Liver (tissue), 8 donors: ENCODE measurements at regions not wholly inside any gene's neighbourhood (a gene's known extent, or its start where the extent isn't known, plus 50 kb on each side); places are given as distances from the start of the nearest gene placed in this dataset.

ENCODE experiments used
- DNase-seq: peaks from one replicate; pipeline ENCODE4 v3.0.0-alpha.2; 2017; ENCODE audit warnings: low spot score
- H3K27ac ChIP-seq, 2 donors: one replicate each; pipeline ENCODE4 v1.7.0; 2013; ENCODE audit warnings: inconsistent platforms in 2 of 2, low read length in 2 of 2, control low read depth in 1 of 2, low read depth in 1 of 2, mild to moderate bottlenecking in 1 of 2
- H3K27me3 ChIP-seq, 4 donors: one replicate each; pipeline versions ENCODE4 v1.6.1 to v1.7.0; 2013; ENCODE audit warnings: low read length in 3 of 4, inconsistent platforms in 1 of 4, mild to moderate bottlenecking in 1 of 4, moderate library complexity in 1 of 4; ENCODE audit not compliant: control insufficient read depth in 4 of 4, insufficient read depth in 4 of 4
- H3K36me3 ChIP-seq, 4 donors: one replicate each; pipeline versions ENCODE4 v1.6.1 to v1.7.0; 2013; ENCODE audit warnings: low read length in 3 of 4, mild to moderate bottlenecking in 3 of 4, low read depth in 1 of 4, moderate library complexity in 1 of 4; ENCODE audit not compliant: control insufficient read depth in 4 of 4, insufficient read depth in 3 of 4
- H3K4me1 ChIP-seq, 4 donors: one replicate each; pipeline versions ENCODE4 v1.6.1 to v1.7.0; 2013; ENCODE audit warnings: low read length in 3 of 4, mild to moderate bottlenecking in 3 of 4, moderate library complexity in 1 of 4; ENCODE audit not compliant: control insufficient read depth in 4 of 4, insufficient read depth in 4 of 4
- H3K4me3 ChIP-seq, 3 donors: one replicate each; pipeline versions ENCODE4 v1.6.1 to v1.7.0; 2013; ENCODE audit warnings: low read length in 3 of 3, control low read depth in 1 of 3, low read depth in 1 of 3, mild to moderate bottlenecking in 1 of 3
- H3K9ac ChIP-seq, 2 donors: one replicate each; pipeline ENCODE4 v1.7.0; 2013; ENCODE audit warnings: low read length in 2 of 2, mild to moderate bottlenecking in 2 of 2, moderate library complexity in 2 of 2, control low read depth in 1 of 2, low read depth in 1 of 2
- H3K9me3 ChIP-seq, 4 donors: one replicate each; pipeline versions ENCODE4 v1.6.1 to v1.7.0; 2013; ENCODE audit warnings: low read length in 3 of 4; ENCODE audit not compliant: control insufficient read depth in 4 of 4
- CTCF ChIP-seq: fragments of 150-350 bp; IDR thresholded peaks from 2 replicates; pipeline ENCODE4 v1.5.1; 2017; ENCODE audit warnings: improper control_type of control experiment, low read depth, low read length; ENCODE audit not compliant: missing input control
- EGR1 ChIP-seq, 2 donors: IDR thresholded peaks; 2 replicates each; pipeline ENCODE4 v1.6.1; 2016 to 2018; ENCODE audit warnings: antibody characterized with exemption in 2 of 2, low read depth in 2 of 2
- FOXA1 ChIP-seq: IDR thresholded peaks from 2 replicates; pipeline ENCODE4 v1.6.1; 2016; ENCODE audit warnings: antibody characterized with exemption
- FOXA2 ChIP-seq: IDR thresholded peaks from 2 replicates; pipeline ENCODE4 v1.6.1; 2016; ENCODE audit warnings: antibody characterized with exemption
- GABPA ChIP-seq, 2 donors: IDR thresholded peaks in 1 of 2; conservative IDR thresholded peaks in 1 of 2; 2 replicates each; pipeline ENCODE4 v1.6.1; 2016; ENCODE audit warnings: antibody characterized with exemption in 2 of 2, mild to moderate bottlenecking in 1 of 2, moderate library complexity in 1 of 2
- HNF4A ChIP-seq, 2 donors: conservative IDR thresholded peaks; 2 replicates each; pipeline ENCODE4 v1.6.1; 2016; ENCODE audit warnings: antibody characterized with exemption in 2 of 2, mild to moderate bottlenecking in 2 of 2
- HNF4G ChIP-seq: IDR thresholded peaks from 2 replicates; pipeline ENCODE4 v1.6.1; 2016; ENCODE audit warnings: antibody characterized with exemption
- MAX ChIP-seq: IDR thresholded peaks from 2 replicates; pipeline ENCODE4 v1.6.1; 2016; ENCODE audit warnings: antibody characterized with exemption
- NR2F2 ChIP-seq: IDR thresholded peaks from 2 replicates; pipeline ENCODE4 v1.6.1; 2016; ENCODE audit warnings: antibody characterized with exemption
- RAD21 ChIP-seq, 2 donors: IDR thresholded peaks; 2 replicates each; pipeline ENCODE4 v1.6.1; 2016; ENCODE audit warnings: antibody characterized with exemption in 2 of 2, mild to moderate bottlenecking in 2 of 2
- RXRA ChIP-seq, 2 donors: IDR thresholded peaks; 2 replicates each; pipeline ENCODE4 v1.6.1; 2017 to 2018; ENCODE audit warnings: antibody characterized with exemption in 2 of 2, mild to moderate bottlenecking in 1 of 2
- SP1 ChIP-seq: IDR thresholded peaks from 2 replicates; pipeline ENCODE4 v1.6.1; 2018; ENCODE audit warnings: antibody characterized with exemption, mild to moderate bottlenecking
- TAF1 ChIP-seq: conservative IDR thresholded peaks from 2 replicates; pipeline ENCODE4 v1.6.1; 2016; ENCODE audit warnings: antibody characterized with exemption, mild to moderate bottlenecking
- YY1 ChIP-seq: IDR thresholded peaks from 2 replicates; pipeline ENCODE4 v1.6.1; 2016; ENCODE audit warnings: antibody characterized with exemption, mild to moderate bottlenecking
- WGBS: extraction: QIAGEN DNeasy Blood & Tissue Kit; methylation state at CpG from one replicate; pipeline ENCODE4 v1.1.7; 2013; 5-methylcytosine and 5-hydroxymethylcytosine counted together
- TF ChIP-seq, protein P1 (sequence below): IDR thresholded peaks from 2 replicates; pipeline ENCODE4 v1.6.1; 2016; ENCODE audit warnings: antibody characterized with exemption
- TF ChIP-seq, protein P2 (sequence below): IDR thresholded peaks from 2 replicates; pipeline ENCODE4 v1.6.1; 2016; ENCODE audit warnings: antibody characterized with exemption, mild to moderate bottlenecking
- TF ChIP-seq, protein P3 (sequence below): IDR thresholded peaks from 2 replicates; pipeline ENCODE4 v1.6.1; 2016; ENCODE audit warnings: antibody characterized with exemption
- donor health status: healthy.
- donor health status: healthy.
- donor health status: healthy.
- donor health status: healthy.
- donor health status: healthy.

DNA sequence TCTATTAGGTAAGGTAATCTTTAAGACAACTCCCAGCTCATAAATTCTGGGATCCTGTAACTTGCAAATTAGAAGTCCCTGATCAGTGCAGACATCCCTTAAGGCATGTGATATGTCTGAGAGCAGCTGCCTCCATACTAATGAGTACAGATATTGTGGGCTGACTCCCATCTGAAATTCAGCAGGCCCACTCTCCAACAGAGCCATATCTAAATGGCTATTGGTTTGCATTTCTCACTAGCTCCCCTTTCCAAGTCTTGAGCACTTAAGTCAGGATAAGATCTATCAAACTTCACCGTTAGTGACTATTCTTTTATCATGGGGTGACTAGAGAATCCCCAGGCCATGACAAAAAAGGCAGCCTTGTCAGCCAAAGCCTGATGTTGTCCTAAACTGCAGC lies 785.4 kb downstream of the IPMK start (continued):
- TF ChIP-seq, protein P1, sequence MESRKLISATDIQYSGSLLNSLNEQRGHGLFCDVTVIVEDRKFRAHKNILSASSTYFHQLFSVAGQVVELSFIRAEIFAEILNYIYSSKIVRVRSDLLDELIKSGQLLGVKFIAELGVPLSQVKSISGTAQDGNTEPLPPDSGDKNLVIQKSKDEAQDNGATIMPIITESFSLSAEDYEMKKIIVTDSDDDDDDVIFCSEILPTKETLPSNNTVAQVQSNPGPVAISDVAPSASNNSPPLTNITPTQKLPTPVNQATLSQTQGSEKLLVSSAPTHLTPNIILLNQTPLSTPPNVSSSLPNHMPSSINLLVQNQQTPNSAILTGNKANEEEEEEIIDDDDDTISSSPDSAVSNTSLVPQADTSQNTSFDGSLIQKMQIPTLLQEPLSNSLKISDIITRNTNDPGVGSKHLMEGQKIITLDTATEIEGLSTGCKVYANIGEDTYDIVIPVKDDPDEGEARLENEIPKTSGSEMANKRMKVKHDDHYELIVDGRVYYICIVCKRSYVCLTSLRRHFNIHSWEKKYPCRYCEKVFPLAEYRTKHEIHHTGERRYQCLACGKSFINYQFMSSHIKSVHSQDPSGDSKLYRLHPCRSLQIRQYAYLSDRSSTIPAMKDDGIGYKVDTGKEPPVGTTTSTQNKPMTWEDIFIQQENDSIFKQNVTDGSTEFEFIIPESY: no peak

- Histone ChIP-seq H3K27ac (no peak overlapping the region), H3K36me3 (no peaks in the 10 kb centered on the region), H3K27me3 (no peaks in the 10 kb centered on the region), H3K4me3 (no peak overlapping the region), H3K4me1 (no peaks in the 10 kb centered on the region), H3K9ac (no peak overlapping the region), H3K9me3 (no peaks in the 10 kb centered on the region)
- TF ChIP-seq HNF4G (no peak), RXRA (IDR thresholded peaks at IDR 0.05) (no peak), YY1 (no peak), SP1 (no peak), FOXA2 (no peak), NR2F2 (no peak), CTCF (no peak), GABPA (IDR thresholded peaks at IDR 0.05 in 1 of 2, conservative IDR thresholded peaks at IDR 0.05 in 1 of 2) (no peak), TAF1 (no peak), RAD21 (IDR thresholded peaks at IDR 0.05) (no peak), MAX (no peak), FOXA1 (no peak), HNF4A (conservative IDR thresholded peaks at IDR 0.05) (no peak), EGR1 (IDR thresholded peaks at IDR 0.05; ENCODE audit: low read depth in 2 of 2) (no peak)
- TF ChIP-seq, protein P1: no peak
- TF ChIP-seq, protein P2, sequence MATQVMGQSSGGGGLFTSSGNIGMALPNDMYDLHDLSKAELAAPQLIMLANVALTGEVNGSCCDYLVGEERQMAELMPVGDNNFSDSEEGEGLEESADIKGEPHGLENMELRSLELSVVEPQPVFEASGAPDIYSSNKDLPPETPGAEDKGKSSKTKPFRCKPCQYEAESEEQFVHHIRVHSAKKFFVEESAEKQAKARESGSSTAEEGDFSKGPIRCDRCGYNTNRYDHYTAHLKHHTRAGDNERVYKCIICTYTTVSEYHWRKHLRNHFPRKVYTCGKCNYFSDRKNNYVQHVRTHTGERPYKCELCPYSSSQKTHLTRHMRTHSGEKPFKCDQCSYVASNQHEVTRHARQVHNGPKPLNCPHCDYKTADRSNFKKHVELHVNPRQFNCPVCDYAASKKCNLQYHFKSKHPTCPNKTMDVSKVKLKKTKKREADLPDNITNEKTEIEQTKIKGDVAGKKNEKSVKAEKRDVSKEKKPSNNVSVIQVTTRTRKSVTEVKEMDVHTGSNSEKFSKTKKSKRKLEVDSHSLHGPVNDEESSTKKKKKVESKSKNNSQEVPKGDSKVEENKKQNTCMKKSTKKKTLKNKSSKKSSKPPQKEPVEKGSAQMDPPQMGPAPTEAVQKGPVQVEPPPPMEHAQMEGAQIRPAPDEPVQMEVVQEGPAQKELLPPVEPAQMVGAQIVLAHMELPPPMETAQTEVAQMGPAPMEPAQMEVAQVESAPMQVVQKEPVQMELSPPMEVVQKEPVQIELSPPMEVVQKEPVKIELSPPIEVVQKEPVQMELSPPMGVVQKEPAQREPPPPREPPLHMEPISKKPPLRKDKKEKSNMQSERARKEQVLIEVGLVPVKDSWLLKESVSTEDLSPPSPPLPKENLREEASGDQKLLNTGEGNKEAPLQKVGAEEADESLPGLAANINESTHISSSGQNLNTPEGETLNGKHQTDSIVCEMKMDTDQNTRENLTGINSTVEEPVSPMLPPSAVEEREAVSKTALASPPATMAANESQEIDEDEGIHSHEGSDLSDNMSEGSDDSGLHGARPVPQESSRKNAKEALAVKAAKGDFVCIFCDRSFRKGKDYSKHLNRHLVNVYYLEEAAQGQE: no peak
- TF ChIP-seq, protein P3, sequence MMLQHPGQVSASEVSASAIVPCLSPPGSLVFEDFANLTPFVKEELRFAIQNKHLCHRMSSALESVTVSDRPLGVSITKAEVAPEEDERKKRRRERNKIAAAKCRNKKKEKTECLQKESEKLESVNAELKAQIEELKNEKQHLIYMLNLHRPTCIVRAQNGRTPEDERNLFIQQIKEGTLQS: no peak
- 82% methylated on average over 2 of the region's 2 CpGs for WGBS
- DNase-seq: no peak
Measured at GRCh38 chr10:57472823-57473619, 794.7 kb downstream of the IPMK start.
